Osteocyte (in vitro differentiated cells): ENCODE measurements at regions not wholly inside any gene's neighbourhood (a gene's known extent, or its start where the extent isn't known, plus 50 kb on each side); places are given as distances from the start of the nearest gene placed in this dataset.

Experiments used
- DNase-seq: peaks from one replicate; pipeline ENCODE4 v3.0.0; 2021; ENCODE audit warnings: mixed read lengths; ENCODE audit not compliant: unreplicated experiment; ENCODE audit errors: extremely low spot score
- H3K27ac Mint-ChIP-seq: one replicate; pipeline ENCODE4 v1.8.0; 2021; ENCODE audit warnings: mild to moderate bottlenecking, mixed read lengths; ENCODE audit not compliant: unreplicated experiment
- H3K27me3 Mint-ChIP-seq: one replicate; pipeline ENCODE4 v1.8.0; 2021; ENCODE audit warnings: mixed read lengths; ENCODE audit not compliant: unreplicated experiment
- H3K36me3 Mint-ChIP-seq: one replicate; pipeline ENCODE4 v1.8.0; 2021; ENCODE audit warnings: mixed read lengths; ENCODE audit not compliant: unreplicated experiment
- H3K4me1 Mint-ChIP-seq: one replicate; pipeline ENCODE4 v1.8.0; 2021; ENCODE audit warnings: mixed read lengths; ENCODE audit not compliant: unreplicated experiment
- H3K4me3 Mint-ChIP-seq: one replicate; pipeline ENCODE4 v1.8.0; 2021; ENCODE audit warnings: mild to moderate bottlenecking, moderate library complexity, mixed read lengths; ENCODE audit not compliant: unreplicated experiment
- H3K9me3 Mint-ChIP-seq: one replicate; pipeline ENCODE4 v1.8.0; 2021; ENCODE audit warnings: mixed read lengths; ENCODE audit not compliant: unreplicated experiment
- CTCF ChIP-seq: fragments of 200-600 bp; sonication (generic); IDR thresholded peaks from 2 replicates; pipeline ENCODE4 v1.5.0; 2021; ENCODE audit warnings: antibody characterized with exemption, mild to moderate bottlenecking, moderate library complexity

- DNase-seq = no peak
- H3K36me3 Mint-ChIP-seq = no peaks in the 10 kb centered on the region
Measured at GRCh38 chr12:70983692-70984091, 63.2 kb upstream of the PTPRR start.

GRCh38 chr12:70982991-70983390, 62.5 kb upstream of the PTPRR start:
- Mint-ChIP-seq H3K27me3 (peaks cover 2% of the 10 kb centered on the region), H3K4me1 (peaks cover 19% of the 10 kb centered on the region), H3K4me3 (no peak overlapping the region)

More at GRCh38 chr12:70983692-70984091, 63.2 kb upstream of the PTPRR start:
- Mint-ChIP-seq H3K4me3 (no peak overlapping the region), H3K27ac (no peak overlapping the region), H3K9me3 (no peaks in the 10 kb centered on the region), H3K4me1 (peaks cover 16% of the 10 kb centered on the region), H3K27me3 (no peaks in the 10 kb centered on the region)
- no peak for TF ChIP-seq CTCF

GRCh38 chr12:70982286-70982685, 61.7 kb upstream of the PTPRR start:
- no peaks in the 10 kb centered on the region for H3K9me3 Mint-ChIP-seq
- peaks cover 5% of the 10 kb centered on the region for H3K27me3 Mint-ChIP-seq
- no peaks in the 10 kb centered on the region for H3K36me3 Mint-ChIP-seq
- no peak overlapping the region for H3K27ac Mint-ChIP-seq
- no peak for TF ChIP-seq CTCF
- H3K4me1 Mint-ChIP-seq = peaks cover 19% of the 10 kb centered on the region
- no peak for DNase-seq
- no peak overlapping the region for H3K4me3 Mint-ChIP-seq

More at GRCh38 chr12:70982991-70983390, 62.5 kb upstream of the PTPRR start:
- no peak for TF ChIP-seq CTCF
- Mint-ChIP-seq H3K27ac (no peak overlapping the region), H3K36me3 (no peaks in the 10 kb centered on the region), H3K9me3 (no peaks in the 10 kb centered on the region)
- no peak for DNase-seq

- DNase-seq = no peak
- Mint-ChIP-seq H3K4me3 (no peak overlapping the region), H3K27ac (no peak overlapping the region), H3K9me3 (no peaks in the 10 kb centered on the region), H3K27me3 (no peaks in the 10 kb centered on the region), H3K36me3 (no peaks in the 10 kb centered on the region), H3K4me1 (peaks cover 6% of the 10 kb centered on the region)
- TF ChIP-seq CTCF = no peak
Measured at GRCh38 chr12:70971001-70971794, 50.7 kb upstream of the PTPRR start.
